OCI-LY7 (cell line): ENCODE measurements at regions not wholly inside any gene's neighbourhood (a gene's known extent, or its start where the extent isn't known, plus 50 kb on each side); places are given as distances from the start of the nearest gene placed in this dataset.

ENCODE experiments used
- BruUV-seq: library from RNA; stranded (reverse); fragments of 400-500 nt; replicated peaks from 2 replicates; lab custom pipeline; 2021; lab: Mats Ljungman, UMichigan
- CTCF ChIA-PET: fragments of 300-600 bp; sonication (Branson Sonifier 250); formaldehyde crosslinking; loops from one replicate; lab custom pipeline; 2022; ENCODE audit warnings: antibody characterized with exemption; ENCODE audit not compliant: unreplicated experiment; lab: Charles Lee
- POLR2A ChIA-PET: fragments of 300-600 bp; sonication (Branson Sonifier 250); formaldehyde crosslinking; loops from one replicate; lab custom pipeline; 2022; ENCODE audit warnings: antibody characterized with exemption; lab: Charles Lee
- DNase-seq: peaks from one replicate; pipeline ENCODE4 v3.0.0-alpha.2; 2015; ENCODE audit warnings: low spot score
- H2AFZ ChIP-seq: fragments of 200-600 bp; sonication (generic), shearing (Covaris generic); 2 replicates; pipeline ENCODE4 v1.6.1; 2014; ENCODE audit warnings: mild to moderate bottlenecking, antibody characterized with exemption, low read length, moderate library complexity
- H3K27ac ChIP-seq: fragments of 200-600 bp; sonication (generic); 2 replicates; pipeline ENCODE4 v1.5.1; 2014; ENCODE audit warnings: mixed run types, low read depth, mild to moderate bottlenecking, moderate library complexity, low read length, inconsistent platforms; ENCODE audit not compliant: poor library complexity, severe bottlenecking
- H3K36me3 ChIP-seq: fragments of 200-600 bp; sonication (generic); 2 replicates; pipeline ENCODE4 v1.6.1; 2014; ENCODE audit warnings: mild to moderate bottlenecking, antibody characterized with exemption, low read length, moderate library complexity, mixed read lengths; ENCODE audit not compliant: insufficient read depth
- H3K4me1 ChIP-seq: fragments of 200-600 bp; sonication (generic); 2 replicates; pipeline ENCODE4 v1.5.1; 2014; ENCODE audit warnings: mild to moderate bottlenecking, low read length; ENCODE audit not compliant: insufficient read depth, poor library complexity, severe bottlenecking
- H3K4me2 ChIP-seq: fragments of 200-600 bp; sonication (generic); 2 replicates; pipeline ENCODE4 v1.6.1; 2014; ENCODE audit warnings: mild to moderate bottlenecking, low read length
- H3K4me3 ChIP-seq: fragments of 200-600 bp; sonication (generic); 2 replicates; pipeline ENCODE4 v1.5.1; 2014; ENCODE audit warnings: mild to moderate bottlenecking, low read depth, low read length; ENCODE audit not compliant: poor library complexity, severe bottlenecking
- H3K79me2 ChIP-seq: fragments of 200-600 bp; sonication (generic); 2 replicates; pipeline ENCODE4 v1.6.1; 2016; ENCODE audit warnings: low read depth, mild to moderate bottlenecking, low read length, moderate library complexity, mixed read lengths; ENCODE audit not compliant: insufficient read depth
- H3K9me2 ChIP-seq: fragments of 200-600 bp; sonication (generic); 2 replicates; pipeline ENCODE4 v1.6.1; 2016; ENCODE audit warnings: mild to moderate bottlenecking, low read length, mixed read lengths; ENCODE audit not compliant: insufficient read depth
- H3K9me3 ChIP-seq: fragments of 200-600 bp; sonication (generic); 2 replicates; pipeline ENCODE4 v1.6.1; 2014; ENCODE audit warnings: mild to moderate bottlenecking, mixed run types, low read length, mixed read lengths
- H4K20me1 ChIP-seq: fragments of 200-600 bp; sonication (generic); 2 replicates; pipeline ENCODE4 v1.6.1; 2014; ENCODE audit warnings: mild to moderate bottlenecking, antibody characterized with exemption, low read length, moderate library complexity, mixed read lengths; ENCODE audit not compliant: insufficient read depth
- EZH2phosphoT487 ChIP-seq: fragments of 200-600 bp; sonication (generic); IDR thresholded peaks from 2 replicates; pipeline ENCODE4 v1.6.1; 2018; ENCODE audit warnings: low read depth, borderline replicate concordance, mild to moderate bottlenecking, mixed run types, antibody characterized with exemption, low read length, moderate library complexity, mixed read lengths
- intact Hi-C: fragments of 100-400 bp; cut with micrococcal nuclease; formaldehyde crosslinking; loops from one replicate; pipeline ENCODE4 v1.10.0; 2022; ENCODE audit not compliant: unreplicated experiment
- TF ChIP-seq, protein P1 (sequence below): fragments of 200-600 bp; sonication (generic); conservative IDR thresholded peaks from 2 replicates; pipeline ENCODE4 v1.5.1; 2014; ENCODE audit warnings: mild to moderate bottlenecking, antibody characterized with exemption, low read length, moderate library complexity, mixed read lengths

DNA sequence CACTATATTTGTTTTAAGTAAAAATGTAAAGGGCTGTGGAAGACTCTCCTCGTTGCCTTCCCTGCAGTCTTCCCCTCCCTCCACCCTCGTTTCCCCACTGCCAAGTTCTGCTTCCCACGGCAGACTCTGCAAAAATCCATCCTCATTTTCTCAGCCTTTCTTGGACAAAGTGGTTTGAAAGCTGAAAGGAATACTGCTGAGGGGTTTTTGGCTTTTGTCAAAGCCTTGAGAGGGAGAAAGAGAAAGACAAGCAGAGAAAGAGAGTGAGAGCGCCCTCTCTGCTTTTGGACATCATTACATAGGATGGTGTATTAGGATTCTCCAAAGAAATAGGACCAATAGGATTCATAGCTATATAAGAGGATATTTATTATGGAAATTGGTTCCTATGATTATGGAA lies 455.9 kb upstream of the SOX11 start:
- TF ChIP-seq EZH2phosphoT487: no peak
- TF ChIP-seq, protein P1, sequence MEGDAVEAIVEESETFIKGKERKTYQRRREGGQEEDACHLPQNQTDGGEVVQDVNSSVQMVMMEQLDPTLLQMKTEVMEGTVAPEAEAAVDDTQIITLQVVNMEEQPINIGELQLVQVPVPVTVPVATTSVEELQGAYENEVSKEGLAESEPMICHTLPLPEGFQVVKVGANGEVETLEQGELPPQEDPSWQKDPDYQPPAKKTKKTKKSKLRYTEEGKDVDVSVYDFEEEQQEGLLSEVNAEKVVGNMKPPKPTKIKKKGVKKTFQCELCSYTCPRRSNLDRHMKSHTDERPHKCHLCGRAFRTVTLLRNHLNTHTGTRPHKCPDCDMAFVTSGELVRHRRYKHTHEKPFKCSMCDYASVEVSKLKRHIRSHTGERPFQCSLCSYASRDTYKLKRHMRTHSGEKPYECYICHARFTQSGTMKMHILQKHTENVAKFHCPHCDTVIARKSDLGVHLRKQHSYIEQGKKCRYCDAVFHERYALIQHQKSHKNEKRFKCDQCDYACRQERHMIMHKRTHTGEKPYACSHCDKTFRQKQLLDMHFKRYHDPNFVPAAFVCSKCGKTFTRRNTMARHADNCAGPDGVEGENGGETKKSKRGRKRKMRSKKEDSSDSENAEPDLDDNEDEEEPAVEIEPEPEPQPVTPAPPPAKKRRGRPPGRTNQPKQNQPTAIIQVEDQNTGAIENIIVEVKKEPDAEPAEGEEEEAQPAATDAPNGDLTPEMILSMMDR: 0 out of 2 replicates have a peak, but pooled peaks have one; percentile 23
- Histone ChIP-seq H3K9me2 (no peaks in the 10 kb centered on the region), H3K27ac (no peak overlapping the region), H3K4me2 (no peak overlapping the region), H4K20me1 (no peaks in the 10 kb centered on the region), H3K36me3 (no peaks in the 10 kb centered on the region), H3K9me3 (no peaks in the 10 kb centered on the region), H3K4me1 (no peaks in the 10 kb centered on the region), H3K4me3 (no peak overlapping the region), H3K79me2 (no peaks in the 10 kb centered on the region), H2AFZ (no peak overlapping the region)
- POLR2A ChIA-PET: no interaction called here
- no TSS peak for BruUV-seq
- CTCF ChIA-PET: no interaction called here
- intact Hi-C loops: loop anchor here (5.0 kb wide), 1 partner anchor 1044 kb away; no protein-coding TSS in a partner anchor
- DNase-seq: no peak

DNA sequence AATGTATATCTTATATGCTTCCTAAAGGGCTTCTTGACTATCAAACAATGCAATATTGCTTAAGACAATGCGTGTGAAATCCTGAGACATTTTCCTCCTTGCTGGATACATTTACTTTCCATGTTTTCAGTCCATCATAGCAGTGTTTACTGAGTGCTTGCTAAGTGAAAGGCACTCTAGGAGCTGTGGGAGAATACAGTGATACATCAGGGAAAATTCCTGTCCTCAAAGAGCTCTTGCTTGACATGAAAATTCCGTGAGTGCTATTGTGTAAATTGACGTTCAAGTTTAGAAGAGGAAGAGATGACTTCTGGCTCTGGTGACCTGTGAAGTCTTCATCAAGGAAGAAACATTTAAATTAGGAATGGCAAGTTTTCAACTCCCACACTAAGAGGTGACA lies 449.4 kb upstream of the SOX11 start:
- intact Hi-C loops: no loop called here
- CTCF ChIA-PET: no interaction called here
- no peaks in the 10 kb centered on the region for H3K79me2 ChIP-seq
- H2AFZ ChIP-seq: no peak overlapping the region
- no peak overlapping the region for H3K4me3 ChIP-seq
- no peaks in the 10 kb centered on the region for H3K36me3 ChIP-seq
- no peaks in the 10 kb centered on the region for H3K9me2 ChIP-seq
- H3K27ac ChIP-seq: no peak overlapping the region
- BruUV-seq: no TSS peak
- TF ChIP-seq, protein P1: no peak
- no peak for TF ChIP-seq EZH2phosphoT487
- no peaks in the 10 kb centered on the region for H3K4me1 ChIP-seq
- DNase-seq: no peak
- H3K4me2 ChIP-seq: no peak overlapping the region
- POLR2A ChIA-PET: interaction anchor here (0.6 kb wide), 1 partner anchor 1228 kb away, joined by 4 read pairs; no protein-coding TSS in a partner anchor
- H3K9me3 ChIP-seq: no peaks in the 10 kb centered on the region
- H4K20me1 ChIP-seq: no peaks in the 10 kb centered on the region

DNA sequence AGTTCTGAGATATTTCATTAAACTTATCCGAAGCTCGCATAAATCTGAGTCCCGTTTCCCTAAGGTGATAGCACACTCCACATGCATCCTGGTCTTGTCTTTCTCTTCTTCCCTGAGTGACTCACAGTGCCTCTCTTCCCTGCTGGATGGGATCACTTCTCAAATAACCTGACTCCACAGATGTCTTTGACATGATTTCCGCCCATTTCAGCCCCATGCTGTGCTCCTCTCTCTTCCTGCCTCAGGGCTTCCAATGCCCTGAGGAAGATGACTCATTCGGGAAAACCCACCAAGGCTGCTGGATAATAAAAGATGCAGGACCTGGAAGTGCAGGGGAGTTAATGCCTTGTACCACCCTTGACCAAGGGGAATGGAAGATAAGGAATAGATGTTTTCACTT lies 441.7 kb upstream of the SOX11 start:
- Histone ChIP-seq H3K4me3 (no peak overlapping the region), H3K4me2 (no peak overlapping the region), H3K36me3 (no peaks in the 10 kb centered on the region), H4K20me1 (no peaks in the 10 kb centered on the region), H3K27ac (no peak overlapping the region), H3K4me1 (no peaks in the 10 kb centered on the region), H2AFZ (no peak overlapping the region), H3K9me3 (no peaks in the 10 kb centered on the region), H3K9me2 (no peaks in the 10 kb centered on the region), H3K79me2 (no peaks in the 10 kb centered on the region)
- no TSS peak for BruUV-seq
- TF ChIP-seq, protein P1: no peak
- no peak for TF ChIP-seq EZH2phosphoT487
- ChIA-PET CTCF (no interaction called here), POLR2A (no interaction called here)
- intact Hi-C loops: no loop called here
- no peak for DNase-seq
